ENCODE measurements at regions not wholly inside any gene's neighbourhood (a gene's known extent, or its start where the extent isn't known, plus 50 kb on each side); places are given as distances from the start of the nearest gene placed in this dataset.
"Not testable (repeated sequence)": the region's sequence is repeated elsewhere in the genome, so short reads cannot be mapped to it uniquely, and the experiment has no call there.

DNA sequence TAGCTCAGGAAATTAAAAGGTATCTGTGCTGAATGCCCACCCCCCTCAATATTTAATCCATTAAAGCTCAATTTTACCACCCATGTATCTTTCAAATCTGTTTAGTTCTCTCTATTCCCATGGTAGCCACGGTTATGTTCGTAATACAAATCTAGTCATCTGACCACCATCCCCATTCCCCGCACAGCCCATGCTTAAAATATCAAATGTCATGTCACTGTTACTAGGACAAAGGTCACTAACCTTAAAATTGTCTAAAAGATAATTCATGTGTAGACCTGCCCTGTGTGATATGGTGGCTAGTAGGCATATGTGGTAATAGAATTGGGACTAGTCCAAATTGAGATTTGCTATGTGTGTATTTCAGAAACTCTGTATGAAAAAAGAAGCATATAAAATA, 728.5 kb upstream of the B3GALT2 start:
- no peak for DNase-seq (ENCODE audit: low spot score)

DNA sequence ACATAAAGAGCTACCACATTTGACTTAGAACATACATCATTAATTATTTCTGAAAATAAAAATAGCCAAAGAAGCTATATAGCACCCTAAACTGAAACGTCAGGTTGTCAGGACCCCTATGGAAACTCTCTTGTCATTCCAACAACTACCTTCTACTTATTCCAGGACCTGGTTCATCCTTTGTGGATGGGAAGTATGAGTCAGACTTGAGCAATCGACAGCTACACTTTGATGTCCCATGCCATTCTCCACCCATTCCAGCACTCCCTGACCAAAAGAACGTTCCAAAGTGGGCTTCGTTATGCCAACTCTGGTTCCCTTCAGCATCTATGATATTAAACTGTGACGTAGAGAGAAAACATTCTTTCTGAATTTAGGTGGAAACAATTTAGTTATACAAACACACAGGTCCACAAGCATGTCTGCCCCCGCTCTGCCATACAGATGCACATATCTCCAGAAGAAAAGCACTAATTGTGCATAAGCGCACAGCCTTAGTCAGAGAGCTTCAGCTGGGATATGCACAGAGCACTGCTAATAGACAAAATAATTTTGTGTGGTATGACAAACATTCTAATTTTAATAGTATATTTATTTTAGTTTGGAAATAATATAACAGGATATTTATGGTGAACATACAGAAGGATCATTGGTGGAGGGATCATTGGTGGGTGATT, 723.1 kb upstream of the B3GALT2 start:
- no peak for DNase-seq (ENCODE audit: low spot score)

DNA sequence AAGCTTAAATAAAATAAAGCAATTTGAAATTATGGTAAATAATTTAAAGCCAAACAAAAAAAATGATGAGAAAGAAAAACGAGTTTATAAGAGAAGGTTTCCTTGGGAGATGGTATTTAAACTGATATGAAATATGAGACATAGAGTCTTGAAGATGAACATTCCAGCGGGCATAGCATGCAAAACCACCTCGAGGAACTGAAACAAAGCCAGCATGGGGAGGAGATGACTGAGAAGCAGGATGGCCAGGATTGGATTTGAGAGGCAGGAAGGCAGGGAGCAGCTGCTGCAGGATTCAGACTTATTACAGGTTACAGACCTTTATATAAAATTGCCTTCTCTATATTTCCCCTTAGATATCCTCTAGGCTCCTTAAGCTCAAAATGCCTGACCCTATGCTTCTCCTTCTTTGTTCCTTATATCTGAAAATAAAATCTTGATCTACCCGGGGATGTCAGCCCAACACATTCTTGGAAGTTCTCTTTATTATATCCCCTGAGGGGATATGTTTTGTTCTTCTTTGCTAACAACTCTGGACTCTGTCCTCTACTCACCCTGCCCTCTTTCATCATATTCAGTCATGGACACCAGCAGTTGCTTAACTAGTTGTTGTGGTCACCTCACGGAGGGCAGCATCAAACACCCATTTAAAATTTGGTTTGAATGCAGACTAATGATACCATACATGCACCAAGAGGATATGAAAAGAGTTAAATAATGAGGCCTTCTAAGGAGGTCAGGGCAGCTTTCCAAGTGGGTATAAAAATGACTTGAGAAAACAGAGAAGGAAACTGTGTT, 719.1 kb upstream of the B3GALT2 start:
- DNase-seq (ENCODE audit: low spot score): no peak

DNA sequence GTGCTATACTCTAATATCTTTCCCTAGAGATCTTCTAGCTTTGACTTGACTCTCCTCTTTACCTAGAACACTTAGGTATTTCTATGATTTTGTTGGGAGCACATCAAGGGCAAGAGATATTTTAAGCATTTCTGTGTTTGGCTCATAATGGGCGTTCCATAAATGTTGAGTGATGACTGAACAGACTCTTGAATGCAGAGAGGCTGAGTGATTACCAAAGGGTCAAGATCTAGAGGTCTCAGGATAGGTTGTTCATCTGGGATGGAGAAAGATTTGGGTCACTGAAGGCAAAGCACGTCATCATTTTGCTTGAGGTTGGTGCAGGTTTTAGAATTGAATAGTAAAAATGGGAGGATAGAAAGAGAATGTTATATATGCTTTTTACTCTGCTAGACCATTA, 705.4 kb upstream of the B3GALT2 start:
- no peak for DNase-seq (ENCODE audit: low spot score)

DNA sequence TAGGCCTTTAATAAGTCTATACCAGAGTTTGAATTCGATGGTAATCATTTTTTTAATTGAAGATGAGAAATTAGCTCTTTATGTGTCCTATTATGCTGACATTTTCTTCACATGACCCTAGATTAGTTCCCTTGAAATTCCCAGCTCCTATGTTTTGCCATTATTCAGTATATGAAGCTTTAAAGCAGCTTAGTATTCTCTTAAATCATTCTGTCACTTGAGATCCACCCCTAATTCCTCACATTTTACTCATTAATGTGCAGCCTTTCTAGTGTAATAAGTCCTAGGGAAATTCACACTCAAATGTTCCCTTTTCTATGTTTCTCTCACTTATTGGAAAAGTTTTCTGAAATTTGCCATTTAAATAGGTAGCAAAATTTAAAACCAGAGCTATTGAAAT, 704.5 kb upstream of the B3GALT2 start:
- no peak for DNase-seq (ENCODE audit: low spot score)

DNA sequence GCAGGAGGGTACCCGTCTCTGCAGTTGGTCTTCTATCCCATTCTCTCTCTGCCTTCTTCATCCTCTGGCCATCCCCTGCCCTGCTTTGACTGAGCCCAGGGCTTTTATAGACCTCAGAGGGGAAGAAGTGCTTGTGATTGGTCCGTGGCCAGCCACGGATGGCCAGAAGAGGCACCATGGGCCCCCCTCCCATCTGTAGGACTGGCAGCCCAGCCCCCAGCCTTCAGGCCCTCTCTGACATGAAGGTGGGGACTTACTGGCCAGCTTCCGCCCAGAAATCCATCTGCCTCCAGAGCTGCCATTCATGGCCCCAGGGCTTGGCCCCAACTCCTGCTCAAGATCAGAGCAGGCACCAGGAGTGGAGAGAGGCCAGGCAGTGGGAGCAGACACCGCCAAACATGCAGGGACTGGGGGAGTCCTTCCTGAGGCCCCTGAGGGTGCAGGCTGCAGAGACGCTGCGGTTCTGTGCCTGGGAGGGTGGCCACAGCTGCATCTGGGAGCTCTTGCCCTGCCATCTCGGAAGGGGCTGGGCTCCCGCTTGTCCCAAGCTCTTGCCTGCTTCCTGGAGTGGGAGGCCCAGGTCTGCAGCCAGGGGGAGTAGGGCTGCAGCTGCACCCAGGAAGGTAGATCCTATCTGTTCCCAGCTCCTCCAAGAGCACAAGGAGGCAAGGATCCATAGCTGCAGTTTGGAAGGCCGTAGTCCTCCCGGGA, 698.6 kb upstream of the B3GALT2 start:
- DNase-seq (ENCODE audit: low spot score): no peak

DNA sequence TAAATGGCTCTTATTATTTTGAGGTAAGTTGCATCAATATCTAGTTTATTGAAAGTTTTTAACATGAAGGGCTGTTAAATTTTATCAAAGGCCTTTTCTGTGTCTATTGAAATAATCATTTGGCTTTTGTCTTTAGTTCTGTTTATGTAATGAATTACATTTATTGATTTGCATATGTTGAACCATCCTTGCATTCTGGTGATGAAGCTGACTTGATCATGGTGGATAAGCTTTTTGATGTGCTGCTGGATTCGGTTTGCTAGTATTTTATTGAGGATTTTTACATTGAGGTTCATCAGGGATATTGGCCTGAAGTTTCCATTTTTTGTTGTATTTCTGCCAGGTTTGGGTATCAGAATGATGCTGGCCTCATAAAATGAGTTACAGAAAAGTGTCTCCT, 691.5 kb upstream of the B3GALT2 start:
- DNase-seq (ENCODE audit: low spot score): not testable (repeated sequence)

DNA sequence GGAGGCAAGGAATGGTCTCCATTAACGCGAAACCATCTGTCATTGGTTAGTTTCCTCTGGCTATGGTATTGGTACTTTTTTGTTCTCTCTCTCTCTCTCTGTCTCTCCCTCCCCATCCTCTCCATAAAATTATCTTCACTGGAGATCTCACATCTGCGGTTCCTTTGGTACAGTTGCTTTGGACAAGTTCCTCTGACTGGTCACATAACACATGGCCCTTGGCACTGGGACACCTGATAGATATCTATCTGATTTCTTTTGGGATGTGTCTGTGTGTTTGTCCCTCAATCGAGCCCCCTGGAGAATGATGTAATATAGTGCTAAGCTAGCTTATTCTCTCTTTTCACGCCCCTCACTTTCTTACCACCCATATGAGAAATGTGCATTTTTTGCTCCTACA, 682.0 kb upstream of the B3GALT2 start:
- DNase-seq (ENCODE audit: low spot score): no peak

DNA sequence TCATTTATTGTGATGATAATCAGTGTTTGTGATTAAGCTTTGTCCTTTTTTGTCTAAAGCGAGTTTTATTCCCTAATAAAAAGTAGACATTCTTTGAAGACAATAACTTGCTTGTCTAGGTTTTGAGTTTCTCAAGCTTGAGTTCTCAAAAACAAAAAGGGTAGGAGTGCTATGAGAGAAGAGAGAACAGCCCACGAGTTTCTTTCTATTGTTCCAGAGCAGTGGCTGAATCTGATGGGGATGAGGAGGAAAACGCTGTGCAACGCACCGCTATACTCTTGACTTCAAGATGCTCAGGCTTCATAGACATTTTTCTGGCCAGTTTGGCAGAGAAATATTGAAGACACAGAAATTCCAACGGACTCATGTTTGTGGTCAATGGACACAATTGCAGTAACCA, 669.8 kb upstream of the B3GALT2 start:
- no peak for DNase-seq (ENCODE audit: low spot score)

DNA sequence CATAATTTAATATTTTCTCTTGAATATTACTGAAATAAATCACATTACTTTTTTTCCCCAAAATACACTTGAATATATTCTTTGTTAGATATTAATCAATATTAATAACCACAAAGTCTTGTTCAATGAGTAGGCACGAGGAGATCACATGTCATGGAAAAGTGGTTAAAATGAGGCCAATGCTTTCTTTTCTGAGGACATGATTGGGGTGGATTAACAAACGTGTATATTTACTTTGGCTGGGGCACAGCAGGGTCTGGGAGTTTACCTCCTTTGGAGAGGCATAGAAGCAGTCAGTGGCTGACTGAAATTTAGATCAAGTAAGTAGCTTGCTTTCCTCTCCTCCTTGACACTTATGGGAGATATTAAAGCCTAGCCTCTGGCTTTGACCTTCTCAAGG, 664.3 kb upstream of the B3GALT2 start:
- no peak for DNase-seq (ENCODE audit: low spot score)

DNA sequence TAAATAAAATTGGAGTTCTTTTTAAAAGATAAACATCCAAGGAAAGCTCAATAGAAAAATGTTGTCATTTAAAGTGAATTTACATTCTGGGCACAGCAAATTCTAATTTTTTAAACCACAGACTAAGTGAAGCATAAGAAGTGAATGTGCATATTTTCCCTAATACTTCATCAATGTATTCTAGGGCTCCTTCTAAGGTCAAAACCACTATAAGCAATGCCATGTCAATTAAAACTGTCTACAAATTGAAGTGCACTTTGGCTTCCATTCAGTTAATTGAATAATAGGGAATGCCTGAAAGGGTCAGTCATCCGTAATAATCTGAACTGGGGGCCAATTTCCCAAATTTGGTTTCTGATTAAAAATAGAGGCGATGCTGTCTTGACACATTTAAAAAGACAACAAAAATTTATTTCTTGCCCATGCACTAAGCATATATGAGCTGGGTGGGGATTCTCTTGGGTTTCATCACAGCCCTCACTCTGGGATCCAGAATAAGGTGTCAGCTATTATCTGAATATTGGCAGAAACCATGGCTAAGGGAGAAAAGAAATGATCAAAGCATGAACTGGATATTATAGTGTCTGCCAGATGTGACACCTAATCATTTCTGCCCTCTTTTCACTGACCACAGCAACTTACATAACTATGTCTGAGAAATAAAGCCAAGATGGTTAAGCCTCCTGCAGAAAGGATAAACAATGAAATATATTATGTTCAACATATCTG, 660.6 kb upstream of the B3GALT2 start:
- no peak for DNase-seq (ENCODE audit: low spot score)

DNA sequence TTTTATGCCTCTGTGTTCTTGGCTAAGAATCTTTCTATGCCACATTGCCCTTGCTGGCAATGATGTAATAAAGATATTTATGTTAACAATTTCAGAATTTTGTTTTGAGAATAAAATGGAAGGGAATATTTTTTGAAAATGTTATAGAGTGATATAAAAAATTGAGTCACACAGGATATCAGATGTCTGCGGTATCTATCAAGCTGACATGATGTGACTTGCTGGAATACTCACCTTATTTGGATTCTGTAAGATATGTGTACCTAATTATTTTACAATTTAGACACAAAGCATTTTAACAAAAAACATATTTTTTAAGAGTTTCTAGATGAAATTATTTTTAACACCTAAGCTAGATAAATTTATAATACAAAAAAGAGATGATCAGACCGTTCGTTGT, 660.0 kb upstream of the B3GALT2 start:
- no peak for DNase-seq (ENCODE audit: low spot score)

DNA sequence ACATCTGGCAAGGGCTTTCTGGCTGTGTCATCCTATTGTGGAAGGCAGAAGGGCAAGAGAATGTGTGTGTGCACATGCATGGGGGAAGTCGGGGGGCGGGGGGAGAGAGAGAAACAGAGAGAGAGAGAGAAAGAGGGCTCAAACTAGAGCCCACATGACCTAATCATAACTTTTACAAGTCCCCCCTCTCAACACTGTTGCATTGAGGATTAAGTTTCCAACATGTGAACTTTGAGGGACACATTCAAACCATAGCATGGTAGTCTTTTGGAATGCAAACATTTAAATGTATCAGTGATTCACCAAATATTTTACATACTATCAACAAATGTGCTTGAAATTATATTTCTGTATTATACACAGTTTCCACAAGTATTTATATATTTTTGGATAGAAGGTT, 655.4 kb upstream of the B3GALT2 start:
- no peak for DNase-seq (ENCODE audit: low spot score)

DNA sequence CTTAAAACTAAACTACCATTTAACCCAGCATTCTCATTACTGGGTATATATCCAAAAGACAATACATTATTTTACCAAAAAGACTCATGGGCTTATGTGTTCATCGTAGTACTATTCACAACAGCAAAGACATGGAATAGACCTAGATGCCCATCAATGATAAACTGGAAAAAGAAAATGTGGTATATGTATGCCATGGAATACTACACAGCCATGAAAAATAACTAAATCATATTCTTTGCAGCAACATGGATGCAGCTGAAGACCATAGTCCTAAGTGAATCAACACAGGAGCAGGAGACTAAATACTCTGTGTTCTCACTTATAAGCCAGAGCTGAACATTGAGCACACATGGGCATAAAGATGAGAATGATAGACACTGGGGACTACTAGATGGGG, 645.1 kb upstream of the B3GALT2 start:
- DNase-seq (ENCODE audit: low spot score): no peak

DNA sequence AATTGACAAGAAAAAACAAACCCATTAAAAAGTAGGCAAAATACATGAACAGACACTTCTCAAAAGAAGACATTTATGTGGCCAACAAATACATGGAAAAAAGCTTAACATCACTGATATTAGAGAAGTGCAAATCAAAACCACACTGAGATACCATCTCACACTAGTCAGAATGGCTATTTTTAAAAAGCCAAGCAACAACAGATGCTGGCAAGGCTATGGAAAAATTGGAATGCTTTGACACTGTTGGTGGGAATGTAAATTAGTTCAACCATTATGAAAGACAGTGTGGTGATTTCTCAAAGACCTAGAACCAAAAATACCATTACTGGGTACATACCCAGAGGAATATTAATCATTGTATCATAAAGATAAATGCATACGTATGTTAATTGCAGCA, 641.1 kb upstream of the B3GALT2 start:
- DNase-seq (ENCODE audit: low spot score): no peak

DNA sequence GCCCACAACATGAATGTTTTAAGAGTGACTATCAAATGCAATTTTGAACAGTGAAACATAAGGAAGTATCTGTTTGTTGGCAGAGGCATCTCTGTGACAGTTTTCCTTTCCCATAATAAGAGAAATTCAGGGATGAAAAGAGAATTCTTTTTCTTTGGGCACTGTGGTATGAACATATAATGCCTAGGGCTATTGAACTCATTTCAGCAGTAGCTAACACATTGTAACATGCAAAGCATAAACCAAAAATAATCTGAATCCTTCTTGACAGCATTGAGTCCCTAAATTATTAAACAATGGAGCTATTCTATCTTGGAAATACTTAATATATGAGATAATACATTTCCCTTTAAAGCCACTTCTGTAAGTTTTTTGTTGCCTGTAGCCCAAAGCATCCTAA, 633.0 kb upstream of the B3GALT2 start:
- DNase-seq (ENCODE audit: low spot score): no peak

DNA sequence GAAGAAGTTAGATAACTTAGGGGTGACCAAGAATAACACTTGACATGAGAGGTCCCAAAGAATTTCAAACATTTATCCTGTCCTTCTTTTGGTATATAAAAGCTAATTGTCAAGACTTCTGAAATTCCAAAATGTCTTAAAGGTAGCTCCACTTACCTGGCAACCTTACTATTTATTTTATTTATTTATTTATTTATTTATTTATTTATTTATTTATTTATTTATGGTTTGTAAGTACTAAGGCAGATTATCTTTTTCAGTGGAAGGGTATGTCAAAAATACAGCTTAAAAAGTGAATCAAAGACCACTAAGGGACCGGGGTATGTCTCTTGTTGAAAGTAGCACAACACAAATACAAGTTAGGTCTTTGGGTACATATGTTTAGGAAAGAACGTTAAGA, 620.8 kb upstream of the B3GALT2 start:
- DNase-seq (ENCODE audit: low spot score): no peak

DNA sequence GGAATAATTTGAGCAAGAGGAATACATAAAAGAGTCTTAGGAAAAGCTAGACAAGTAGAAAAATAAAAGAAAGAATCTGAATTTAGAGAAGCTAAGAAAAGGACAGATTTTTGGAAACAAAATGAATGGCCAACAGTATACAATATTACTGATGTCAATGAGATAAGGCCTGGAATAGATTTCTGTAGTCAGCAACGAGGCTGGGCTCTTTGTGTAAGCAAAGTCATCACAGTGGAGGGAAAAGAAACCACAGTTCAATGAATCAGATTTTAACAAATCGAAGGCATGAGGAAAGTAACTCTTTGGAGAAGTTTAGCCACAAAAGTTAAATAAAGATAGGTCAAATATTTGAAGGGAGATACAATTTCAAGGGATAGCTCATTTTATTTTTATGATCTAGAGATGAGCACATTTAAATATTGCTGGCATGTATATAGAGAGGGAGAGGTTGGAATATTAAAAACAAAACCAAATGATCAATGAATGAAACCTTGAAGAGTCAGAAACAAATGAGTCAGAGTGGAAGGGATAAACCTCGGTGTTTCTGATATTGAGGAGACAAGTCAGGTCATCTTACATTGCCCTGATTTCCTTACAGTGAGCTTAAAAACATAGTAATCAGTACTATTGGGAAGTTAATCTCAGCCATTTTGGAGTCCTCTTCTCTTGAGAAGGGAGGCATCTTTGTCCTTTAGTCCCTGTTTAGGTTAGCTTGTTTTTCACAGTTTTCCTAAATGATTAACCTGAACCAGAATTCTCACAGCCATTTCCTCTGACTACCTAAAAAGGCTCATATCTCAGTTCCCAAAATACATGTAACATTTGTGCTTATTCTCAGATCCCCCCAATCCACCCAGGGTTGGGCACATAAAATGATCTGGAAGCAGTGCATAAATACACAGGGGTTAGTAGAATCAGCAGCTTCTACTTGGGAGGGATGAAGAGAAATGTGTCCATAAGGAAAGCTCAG, 620.0 kb upstream of the B3GALT2 start:
- DNase-seq (ENCODE audit: low spot score): no peak

DNA sequence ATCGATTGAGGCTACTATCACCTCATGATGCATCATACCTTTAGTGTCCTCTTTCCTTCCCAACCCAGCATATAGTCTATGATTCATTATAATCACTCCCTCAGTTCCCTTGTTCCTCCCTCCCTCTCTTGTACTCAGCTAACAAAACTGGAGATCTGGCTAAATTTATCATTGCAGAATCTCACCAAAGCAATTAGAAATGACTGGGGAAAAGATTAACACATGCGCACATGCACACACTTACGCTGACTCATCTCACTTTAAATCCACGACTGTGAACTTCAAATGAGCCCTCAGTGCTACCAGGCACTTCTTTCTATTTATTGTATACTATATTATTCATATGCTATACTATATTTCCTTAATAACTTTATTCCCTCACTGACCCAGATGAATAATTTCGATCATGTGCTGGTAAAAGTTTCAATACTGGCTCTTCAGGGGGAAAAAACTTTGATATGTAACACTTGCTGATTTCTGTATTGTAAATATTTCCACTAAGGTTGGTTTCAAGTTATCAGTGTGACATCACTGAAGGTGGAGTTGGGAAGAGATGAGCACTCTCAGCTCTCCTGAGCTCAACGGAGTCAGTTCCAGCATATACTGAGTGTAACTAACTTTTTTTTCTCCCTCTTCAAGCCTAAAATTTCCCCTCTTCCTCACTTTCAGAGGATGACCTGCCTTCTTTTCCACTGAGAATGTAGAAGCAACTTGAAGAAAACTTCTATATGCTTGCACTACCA, 613.7 kb upstream of the B3GALT2 start:
- no peak for DNase-seq (ENCODE audit: low spot score)

DNA sequence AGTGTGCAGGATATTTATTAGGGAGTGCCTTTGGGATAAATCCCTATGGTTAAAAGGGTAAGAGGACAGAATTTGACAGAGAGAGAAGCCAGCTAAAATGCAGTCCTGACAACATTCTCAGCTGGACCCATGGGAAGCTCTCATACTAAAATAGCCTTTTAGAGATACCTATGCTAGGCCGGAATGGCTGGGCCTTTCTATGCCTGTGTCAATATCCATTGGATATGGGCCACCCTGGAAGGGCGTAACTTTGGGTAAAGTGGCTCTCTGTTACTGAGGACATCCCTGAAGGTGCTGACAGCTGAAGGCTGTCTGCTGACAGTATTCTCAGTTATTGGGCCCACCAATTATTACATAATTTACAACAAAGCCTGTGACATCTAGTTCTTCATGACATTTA, 613.0 kb upstream of the B3GALT2 start:
- no peak for DNase-seq (ENCODE audit: low spot score)

DNA sequence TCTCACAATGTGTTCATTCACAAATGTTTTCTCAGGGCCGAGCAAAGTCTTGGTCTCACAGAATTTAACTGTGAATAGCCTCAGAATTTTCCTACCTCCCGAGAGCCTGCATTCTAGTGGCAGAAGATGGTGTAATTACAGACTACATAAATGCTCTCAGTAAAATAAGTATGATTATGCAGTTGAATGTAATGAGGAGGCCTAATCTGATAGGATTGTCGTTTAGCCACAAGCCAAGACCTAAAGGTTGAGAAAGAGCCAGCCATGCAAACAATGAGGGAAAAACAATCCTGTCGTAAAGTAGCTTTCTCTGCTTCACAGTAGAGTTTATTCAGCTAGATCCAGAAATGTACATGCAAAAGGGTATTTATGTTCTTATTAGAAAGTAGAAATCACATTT, 607.8 kb upstream of the B3GALT2 start:
- DNase-seq (ENCODE audit: low spot score): no peak

Measured in left forelimb (tissue), 1 donor.